GM20431 (cell line): ENCODE measurements at regions not wholly inside any gene's neighbourhood (a gene's known extent, or its start where the extent isn't known, plus 50 kb on each side); places are given as distances from the start of the nearest gene placed in this dataset.

Source experiments
- in situ Hi-C: fragments of 300-500 bp; cut with MseI, MboI; formaldehyde crosslinking; loops from one replicate; pipeline ENCODE4 v1.15.0; 2020; ENCODE audit warnings: low sequenced_read_pairs; ENCODE audit not compliant: unreplicated experiment

- in situ Hi-C loops = no loop called here
Observed at GRCh38 chr11:95562196-95562921, 227.2 kb downstream of the FAM76B start.

GRCh38 chr11:95559899-95560298 is 229.7 kb downstream of the FAM76B start:
- in situ Hi-C loops = no loop called here

- in situ Hi-C loops = no loop called here
Observed at GRCh38 chr11:95557376-95557775, 232.2 kb downstream of the FAM76B start.

GRCh38 chr11:95556342-95557163 is 233.0 kb downstream of the FAM76B start:
- in situ Hi-C loops = no loop called here

- in situ Hi-C loops = no loop called here
Observed at GRCh38 chr11:95556011-95556341, 233.6 kb downstream of the FAM76B start.

- in situ Hi-C loops = no loop called here
Observed at GRCh38 chr11:95554911-95555310, 234.7 kb downstream of the FAM76B start.

GRCh38 chr11:95549301-95549700 is 240.3 kb downstream of the FAM76B start:
- in situ Hi-C loops = no loop called here

GRCh38 chr11:95548416-95548815 is 241.2 kb downstream of the FAM76B start:
- in situ Hi-C loops = no loop called here

- in situ Hi-C loops = no loop called here
Observed at GRCh38 chr11:95547976-95548375, 241.6 kb downstream of the FAM76B start.

GRCh38 chr11:95547186-95547585 is 242.4 kb downstream of the FAM76B start:
- in situ Hi-C loops = no loop called here

- in situ Hi-C loops = no loop called here
Observed at GRCh38 chr11:95545116-95545875, 244.3 kb downstream of the FAM76B start.

- in situ Hi-C loops = no loop called here
Observed at GRCh38 chr11:95544095-95544856, 245.3 kb downstream of the FAM76B start.

- in situ Hi-C loops = no loop called here
Observed at GRCh38 chr11:95542868-95543551, 246.6 kb downstream of the FAM76B start.

GRCh38 chr11:95541715-95542114 is 247.9 kb downstream of the FAM76B start:
- in situ Hi-C loops = no loop called here

GRCh38 chr11:95536047-95536690 is 253.4 kb downstream of the FAM76B start:
- in situ Hi-C loops = no loop called here

GRCh38 chr11:95534809-95535208 is 254.8 kb downstream of the FAM76B start:
- in situ Hi-C loops = no loop called here

GRCh38 chr11:95534226-95534625 is 255.4 kb downstream of the FAM76B start:
- in situ Hi-C loops = no loop called here

GRCh38 chr11:95531116-95531515 is 258.5 kb downstream of the FAM76B start:
- in situ Hi-C loops = no loop called here
